ENCODE measurements at regions not wholly inside any gene's neighbourhood (a gene's known extent, or its start where the extent isn't known, plus 50 kb on each side); places are given as distances from the start of the nearest gene placed in this dataset.

GRCh38 chr6:927157-927556 is 234.2 kb upstream of the EXOC2 start:
- FAIRE-seq (no peak), DNase-seq (no peak)
- Histone ChIP-seq H3K36me3 (ENCODE audit: control insufficient read depth in 3 of 3, insufficient read depth in 2 of 3, low read depth in 1 of 3, low read length in 3 of 3) (no peaks in the 10 kb centered on the region), H3K27ac (ENCODE audit: low read depth in 1 of 3, low read length in 2 of 3) (no peak overlapping the region), H3K4me3 (ENCODE audit: low read depth in 1 of 3, low read length in 3 of 3) (no peak overlapping the region), H3K4me1 (ENCODE audit: control insufficient read depth in 3 of 3, insufficient read depth in 2 of 3, low read depth in 1 of 3, low read length in 2 of 3) (no peaks in the 10 kb centered on the region), H3K27me3 (ENCODE audit: control insufficient read depth in 3 of 3, insufficient read depth in 3 of 3, low read length in 3 of 3) (peaks cover 0 to 7% (median 3%) of the 10 kb centered on the region in 3 donors), H3K9me3 (ENCODE audit: control insufficient read depth in 2 of 2, insufficient read depth in 1 of 2, low read depth in 1 of 2, low read length in 1 of 2) (peaks cover 0 to 13% of the 10 kb centered on the region in 2 donors)
- 87 to 96% (median 92%) methylated on average over 11 of the region's 11 CpGs for WGBS, 3 donors

DNA sequence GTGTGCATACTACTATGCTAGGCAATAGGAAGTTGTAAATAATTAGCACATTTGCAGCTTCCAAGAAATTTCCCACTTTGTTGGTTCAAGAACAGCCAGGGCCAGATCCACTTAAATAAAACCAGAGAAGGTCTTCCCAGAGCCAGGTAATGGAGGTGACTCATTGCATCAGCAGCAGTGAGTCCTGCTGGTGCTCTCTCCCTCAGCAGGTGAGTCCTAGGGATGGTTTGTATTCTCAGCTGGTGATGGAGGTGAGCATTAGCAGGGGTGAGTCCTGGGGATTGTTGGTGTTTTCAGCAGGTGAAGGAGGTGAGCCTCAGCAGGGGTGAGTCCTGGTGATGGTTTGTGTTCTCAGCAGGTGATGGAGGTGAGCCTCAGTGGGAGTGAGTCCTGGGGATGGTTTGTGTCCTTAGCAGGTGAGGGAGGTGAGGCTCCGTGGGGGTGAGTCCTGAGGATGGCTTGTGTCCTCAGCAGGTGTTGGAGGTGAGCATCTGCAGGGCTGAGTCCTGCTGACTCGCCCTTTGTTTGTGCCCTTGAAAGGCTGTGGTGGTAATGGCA is 232.8 kb upstream of the EXOC2 start:
- no peaks in the 10 kb centered on the region for H3K36me3 ChIP-seq (ENCODE audit: control insufficient read depth in 3 of 3, insufficient read depth in 2 of 3, low read depth in 1 of 3, low read length in 3 of 3)
- H3K4me3 ChIP-seq (ENCODE audit: low read depth in 1 of 3, low read length in 3 of 3), result no peak overlapping the region
- peaks cover 0 to 7% (median 6%) of the 10 kb centered on the region in 3 donors for H3K27me3 ChIP-seq (ENCODE audit: control insufficient read depth in 3 of 3, insufficient read depth in 3 of 3, low read length in 3 of 3)
- no peak overlapping the region for H3K27ac ChIP-seq (ENCODE audit: low read depth in 1 of 3, low read length in 2 of 3)
- DNase-seq (no peak), FAIRE-seq (no peak)
- 46 to 63% (median 53%) methylated on average over 2 of the region's 2 CpGs for WGBS, 3 donors
- H3K9me3 ChIP-seq (ENCODE audit: control insufficient read depth in 2 of 2, insufficient read depth in 1 of 2, low read depth in 1 of 2, low read length in 1 of 2), result peaks cover 0 to 27% of the 10 kb centered on the region in 2 donors
- no peaks in the 10 kb centered on the region for H3K4me1 ChIP-seq (ENCODE audit: control insufficient read depth in 3 of 3, insufficient read depth in 2 of 3, low read depth in 1 of 3, low read length in 2 of 3)

DNA sequence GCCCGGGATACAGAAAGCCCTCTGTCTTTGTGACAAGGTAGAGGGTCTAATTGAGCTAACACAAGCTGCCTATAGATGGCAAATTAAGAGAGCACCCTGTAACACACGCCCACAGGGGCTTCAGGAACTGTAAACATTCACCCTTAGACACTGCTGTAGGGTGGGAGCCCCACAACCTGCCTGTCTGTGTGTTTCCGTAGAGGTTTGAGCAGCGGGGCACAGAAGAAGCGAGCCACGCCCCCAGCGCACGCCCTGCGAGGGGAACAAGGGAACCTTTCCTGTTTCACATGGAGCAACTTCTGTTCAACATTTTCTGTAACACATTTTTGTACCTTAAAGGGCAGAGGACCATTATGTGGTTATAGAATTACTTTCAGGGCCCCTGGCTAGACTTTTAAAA is 231.7 kb upstream of the EXOC2 start:
- Histone ChIP-seq H3K4me3 (ENCODE audit: low read depth in 1 of 3, low read length in 3 of 3) (no peak overlapping the region), H3K9me3 (ENCODE audit: control insufficient read depth in 2 of 2, insufficient read depth in 1 of 2, low read depth in 1 of 2, low read length in 1 of 2) (peaks cover 0 to 34% of the 10 kb centered on the region in 2 donors), H3K36me3 (ENCODE audit: control insufficient read depth in 3 of 3, insufficient read depth in 2 of 3, low read depth in 1 of 3, low read length in 3 of 3) (no peaks in the 10 kb centered on the region), H3K27me3 (ENCODE audit: control insufficient read depth in 3 of 3, insufficient read depth in 3 of 3, low read length in 3 of 3) (peaks cover 0 to 7% (median 6%) of the 10 kb centered on the region in 3 donors), H3K27ac (ENCODE audit: low read depth in 1 of 3, low read length in 2 of 3) (no peak overlapping the region), H3K4me1 (ENCODE audit: control insufficient read depth in 3 of 3, insufficient read depth in 2 of 3, low read depth in 1 of 3, low read length in 2 of 3) (no peaks in the 10 kb centered on the region)
- FAIRE-seq (no peak), DNase-seq (no peak)
- 83 to 86% (median 84%) methylated on average over 9 of the region's 9 CpGs for WGBS, 3 donors

DNA sequence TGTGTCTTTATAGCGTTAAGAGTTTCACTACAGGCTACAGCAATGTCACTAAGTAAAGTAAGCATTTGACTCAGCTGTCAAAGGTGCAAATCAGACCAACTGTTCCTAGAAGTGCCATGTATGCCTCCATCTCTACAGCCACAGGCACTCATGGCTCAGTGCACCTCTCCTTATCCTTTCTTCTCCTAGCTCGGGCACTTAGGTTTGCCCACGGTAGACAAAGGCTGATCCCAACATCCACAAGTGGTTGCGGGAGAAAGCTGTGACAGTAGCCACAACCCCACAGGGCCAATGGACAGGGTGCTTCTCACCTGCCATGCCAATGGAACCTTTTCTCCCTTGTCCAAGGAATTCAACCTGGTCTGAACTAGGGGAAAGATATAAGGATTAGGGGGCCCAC is 228.5 kb upstream of the EXOC2 start:
- no peak for FAIRE-seq
- no peaks in the 10 kb centered on the region for H3K4me1 ChIP-seq (ENCODE audit: control insufficient read depth in 3 of 3, insufficient read depth in 2 of 3, low read depth in 1 of 3, low read length in 2 of 3)
- peaks cover 0 to 51% of the 10 kb centered on the region in 2 donors for H3K9me3 ChIP-seq (ENCODE audit: control insufficient read depth in 2 of 2, insufficient read depth in 1 of 2, low read depth in 1 of 2, low read length in 1 of 2)
- WGBS, 3 donors, result 82 to 95% (median 87%) methylated on average over 4 of the region's 4 CpGs
- H3K27me3 ChIP-seq (ENCODE audit: control insufficient read depth in 3 of 3, insufficient read depth in 3 of 3, low read length in 3 of 3), result peaks cover 0 to 6% (median 3%) of the 10 kb centered on the region in 3 donors
- H3K36me3 ChIP-seq (ENCODE audit: control insufficient read depth in 3 of 3, insufficient read depth in 2 of 3, low read depth in 1 of 3, low read length in 3 of 3), result no peaks in the 10 kb centered on the region
- no peak for DNase-seq
- no peak overlapping the region for H3K27ac ChIP-seq (ENCODE audit: low read depth in 1 of 3, low read length in 2 of 3)
- no peak overlapping the region for H3K4me3 ChIP-seq (ENCODE audit: low read depth in 1 of 3, low read length in 3 of 3)

GRCh38 chr6:920512-920911 is 227.6 kb upstream of the EXOC2 start:
- WGBS, 3 donors, result 88 to 95% (median 91%) methylated on average over 9 of the region's 9 CpGs
- peaks cover 0 to 6% (median 3%) of the 10 kb centered on the region in 3 donors for H3K27me3 ChIP-seq (ENCODE audit: control insufficient read depth in 3 of 3, insufficient read depth in 3 of 3, low read length in 3 of 3)
- no peak overlapping the region for H3K4me3 ChIP-seq (ENCODE audit: low read depth in 1 of 3, low read length in 3 of 3)
- no peak for FAIRE-seq
- H3K9me3 ChIP-seq (ENCODE audit: control insufficient read depth in 2 of 2, insufficient read depth in 1 of 2, low read depth in 1 of 2, low read length in 1 of 2), result peaks cover 0 to 51% of the 10 kb centered on the region in 2 donors
- H3K36me3 ChIP-seq (ENCODE audit: control insufficient read depth in 3 of 3, insufficient read depth in 2 of 3, low read depth in 1 of 3, low read length in 3 of 3), result no peaks in the 10 kb centered on the region
- DNase-seq, result no peak
- H3K27ac ChIP-seq (ENCODE audit: low read depth in 1 of 3, low read length in 2 of 3), result no peak overlapping the region
- no peaks in the 10 kb centered on the region for H3K4me1 ChIP-seq (ENCODE audit: control insufficient read depth in 3 of 3, insufficient read depth in 2 of 3, low read depth in 1 of 3, low read length in 2 of 3)

DNA sequence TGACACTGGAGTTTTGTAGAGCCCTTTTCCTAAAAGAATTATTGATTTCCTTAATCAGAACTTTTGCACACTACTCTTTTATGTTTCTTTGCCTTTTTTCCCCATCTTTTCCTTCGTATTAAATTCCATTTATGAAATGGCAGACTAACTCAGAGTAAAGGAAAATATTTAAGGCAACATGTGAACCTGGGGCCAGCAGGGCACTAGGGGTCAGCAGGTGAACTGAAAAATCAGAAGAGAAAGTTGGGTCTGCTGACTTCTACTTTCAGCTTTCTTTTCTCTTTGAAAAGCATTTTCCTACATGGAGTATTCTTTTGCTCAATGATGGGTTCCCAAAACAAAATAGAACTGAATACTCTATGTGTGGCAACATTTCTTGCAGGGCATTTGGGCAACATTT is 226.6 kb upstream of the EXOC2 start:
- Histone ChIP-seq H3K27me3 (ENCODE audit: control insufficient read depth in 3 of 3, insufficient read depth in 3 of 3, low read length in 3 of 3) (peaks cover 0 to 6% (median under 1%) of the 10 kb centered on the region in 3 donors), H3K4me3 (ENCODE audit: low read depth in 1 of 3, low read length in 3 of 3) (no peak overlapping the region), H3K9me3 (ENCODE audit: control insufficient read depth in 2 of 2, insufficient read depth in 1 of 2, low read depth in 1 of 2, low read length in 1 of 2) (peaks cover 0 to 51% of the 10 kb centered on the region in 2 donors), H3K4me1 (ENCODE audit: control insufficient read depth in 3 of 3, insufficient read depth in 2 of 3, low read depth in 1 of 3, low read length in 2 of 3) (no peaks in the 10 kb centered on the region), H3K36me3 (ENCODE audit: control insufficient read depth in 3 of 3, insufficient read depth in 2 of 3, low read depth in 1 of 3, low read length in 3 of 3) (no peaks in the 10 kb centered on the region), H3K27ac (ENCODE audit: low read depth in 1 of 3, low read length in 2 of 3) (no peak overlapping the region)
- FAIRE-seq (no peak), DNase-seq (no peak)
- WGBS, 3 donors, result 59 to 87% (median 82%) methylated on average over 1 of the region's 1 CpG

DNA sequence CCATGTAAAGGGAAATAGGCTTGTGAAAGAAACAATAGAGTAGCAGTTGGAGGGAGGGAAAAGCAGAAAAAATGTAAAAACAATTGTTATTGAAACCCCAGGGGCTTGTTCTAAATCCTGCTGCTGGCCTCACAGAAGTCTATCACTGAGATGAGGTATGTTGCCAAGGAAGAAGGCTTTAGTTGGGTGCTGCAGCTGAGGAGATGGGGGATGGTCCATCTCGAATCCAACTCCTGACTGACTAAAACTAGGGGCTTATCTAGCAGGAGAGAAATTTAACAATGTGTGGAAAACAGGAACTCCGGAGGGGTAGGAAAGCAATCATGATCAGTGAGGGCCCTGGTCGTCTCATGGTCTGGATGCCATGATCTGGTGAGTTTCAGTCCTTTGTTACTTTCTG is 225.0 kb upstream of the EXOC2 start:
- H3K36me3 ChIP-seq (ENCODE audit: control insufficient read depth in 3 of 3, insufficient read depth in 2 of 3, low read depth in 1 of 3, low read length in 3 of 3), result no peaks in the 10 kb centered on the region
- FAIRE-seq (no peak), DNase-seq (no peak)
- no peak overlapping the region for H3K27ac ChIP-seq (ENCODE audit: low read depth in 1 of 3, low read length in 2 of 3)
- H3K9me3 ChIP-seq (ENCODE audit: control insufficient read depth in 2 of 2, insufficient read depth in 1 of 2, low read depth in 1 of 2, low read length in 1 of 2), result peaks cover 0 to 45% of the 10 kb centered on the region in 2 donors
- peaks cover 0 to 6% (median 0%) of the 10 kb centered on the region in 3 donors for H3K27me3 ChIP-seq (ENCODE audit: control insufficient read depth in 3 of 3, insufficient read depth in 3 of 3, low read length in 3 of 3)
- H3K4me1 ChIP-seq (ENCODE audit: control insufficient read depth in 3 of 3, insufficient read depth in 2 of 3, low read depth in 1 of 3, low read length in 2 of 3), result no peaks in the 10 kb centered on the region
- 75 to 85% (median 83%) methylated on average over 3 of the region's 3 CpGs for WGBS, 3 donors
- no peak overlapping the region for H3K4me3 ChIP-seq (ENCODE audit: low read depth in 1 of 3, low read length in 3 of 3)

- Histone ChIP-seq H3K27ac (ENCODE audit: low read depth in 1 of 3, low read length in 2 of 3) (no peak overlapping the region), H3K4me1 (ENCODE audit: control insufficient read depth in 3 of 3, insufficient read depth in 2 of 3, low read depth in 1 of 3, low read length in 2 of 3) (no peaks in the 10 kb centered on the region), H3K27me3 (ENCODE audit: control insufficient read depth in 3 of 3, insufficient read depth in 3 of 3, low read length in 3 of 3) (peaks cover 0 to 3% (median under 1%) of the 10 kb centered on the region in 3 donors), H3K9me3 (ENCODE audit: control insufficient read depth in 2 of 2, insufficient read depth in 1 of 2, low read depth in 1 of 2, low read length in 1 of 2) (peaks cover 0 to 40% of the 10 kb centered on the region in 2 donors), H3K36me3 (ENCODE audit: control insufficient read depth in 3 of 3, insufficient read depth in 2 of 3, low read depth in 1 of 3, low read length in 3 of 3) (no peaks in the 10 kb centered on the region), H3K4me3 (ENCODE audit: low read depth in 1 of 3, low read length in 3 of 3) (no peak overlapping the region)
- FAIRE-seq, result no peak
- WGBS, 3 donors, result 29 to 47% (median 32%) methylated on average over 2 of the region's 2 CpGs
- no peak for DNase-seq
Observed at GRCh38 chr6:917296-917695, 224.4 kb upstream of the EXOC2 start.

- no peaks in the 10 kb centered on the region for H3K4me1 ChIP-seq (ENCODE audit: control insufficient read depth in 3 of 3, insufficient read depth in 2 of 3, low read depth in 1 of 3, low read length in 2 of 3)
- DNase-seq (no peak), FAIRE-seq (no peak)
- no peak overlapping the region for H3K27ac ChIP-seq (ENCODE audit: low read depth in 1 of 3, low read length in 2 of 3)
- 95 to 98% (median 96%) methylated on average over 8 of the region's 8 CpGs for WGBS, 3 donors
- no peak overlapping the region for H3K4me3 ChIP-seq (ENCODE audit: low read depth in 1 of 3, low read length in 3 of 3)
- H3K36me3 ChIP-seq (ENCODE audit: control insufficient read depth in 3 of 3, insufficient read depth in 2 of 3, low read depth in 1 of 3, low read length in 3 of 3), result no peaks in the 10 kb centered on the region
- H3K27me3 ChIP-seq (ENCODE audit: control insufficient read depth in 3 of 3, insufficient read depth in 3 of 3, low read length in 3 of 3), result peaks cover 0 to 5% (median 0%) of the 10 kb centered on the region in 3 donors
- H3K9me3 ChIP-seq (ENCODE audit: control insufficient read depth in 2 of 2, insufficient read depth in 1 of 2, low read depth in 1 of 2, low read length in 1 of 2), result peaks cover 0 to 28% of the 10 kb centered on the region in 2 donors
Observed at GRCh38 chr6:916131-916530, 223.2 kb upstream of the EXOC2 start.

Measured in small intestine (tissue), 7 donors.